Prostate gland (tissue), 2 donors: ENCODE measurements at regions not wholly inside any gene's neighbourhood (a gene's known extent, or its start where the extent isn't known, plus 50 kb on each side); places are given as distances from the start of the nearest gene placed in this dataset.

ENCODE experiments used
- CTCF ChIP-seq, 4 experiments: fragments of 200-600 bp in 2 of 4; fragments of 450-650 bp in 2 of 4; sonication (generic) in 2 of 4; IDR thresholded peaks; 1 replicate in 3 of 4; 2 replicates in 1 of 4; pipeline ENCODE4 v1.5.1; 2016 to 2019; ENCODE audit warnings: antibody characterized with exemption in 4 of 4, mild to moderate bottlenecking in 2 of 4, moderate library complexity in 2 of 4
- POLR2AphosphoS5 ChIP-seq: sonication (generic); formaldehyde crosslinking; IDR thresholded peaks from one replicate; pipeline ENCODE4 v1.6.1; 2017; ENCODE audit warnings: antibody characterized with exemption

- TF ChIP-seq CTCF (IDR thresholded peaks at IDR 0.05) = no peak
- TF ChIP-seq POLR2AphosphoS5 = no peak
These were observed 244.0 kb upstream of the RXFP2 start for GRCh38 chr13:31495336-31495735.
